GM23338 (cell line): ENCODE measurements at regions not wholly inside any gene's neighbourhood (a gene's known extent, or its start where the extent isn't known, plus 50 kb on each side); places are given as distances from the start of the nearest gene placed in this dataset.
A peak's percentile ranks its signal among the peaks of the same experiment; 100 is the strongest.

ENCODE experiments used
- ATAC-seq: fragments of 200-7000 bp; cut with Tn5 transposase; 3 replicates; pipeline ENCODE4 v1.9.1; 2020
- DNase-seq: peaks from one replicate; pipeline ENCODE4 v3.0.0-alpha.2; 2015; ENCODE audit warnings: low spot score
- H2AFZ ChIP-seq: fragments of 200-600 bp; sonication (generic); 2 replicates; pipeline ENCODE4 v1.8.0; 2016; ENCODE audit warnings: antibody characterized with exemption, mild to moderate bottlenecking, moderate library complexity
- H3F3A ChIP-seq: fragments of 200-600 bp; sonication (generic); replicated peaks from 2 replicates; pipeline ENCODE4 v1.8.0; 2017; ENCODE audit warnings: antibody characterized with exemption, mixed run types, low read depth
- H3K27ac ChIP-seq: fragments of 200-600 bp; sonication (generic); 2 replicates; pipeline ENCODE4 v1.6.1; 2016; ENCODE audit warnings: low read depth
- H3K27me3 ChIP-seq: fragments of 200-600 bp; sonication (generic); 2 replicates; pipeline ENCODE4 v1.8.0; 2016; ENCODE audit warnings: mild to moderate bottlenecking, mixed run types, moderate library complexity; ENCODE audit not compliant: insufficient read depth
- H3K36me3 ChIP-seq: fragments of 200-600 bp; sonication (generic); 2 replicates; pipeline ENCODE4 v1.8.0; 2016; ENCODE audit warnings: mild to moderate bottlenecking; ENCODE audit not compliant: insufficient read depth
- H3K4me1 ChIP-seq: fragments of 200-600 bp; sonication (generic); 2 replicates; pipeline ENCODE4 v1.8.0; 2016; ENCODE audit warnings: mild to moderate bottlenecking, moderate library complexity; ENCODE audit not compliant: insufficient read depth
- H3K4me2 ChIP-seq: fragments of 200-600 bp; sonication (generic); 2 replicates; pipeline ENCODE4 v1.7.1; 2017; ENCODE audit warnings: mixed run types
- H3K4me3 ChIP-seq: fragments of 200-600 bp; sonication (generic); 2 replicates; pipeline ENCODE4 v1.6.1; 2016; ENCODE audit warnings: mixed run types
- H3K79me2 ChIP-seq: fragments of 200-600 bp; sonication (generic); replicated peaks from 2 replicates; pipeline ENCODE4 v1.8.0; 2017; ENCODE audit warnings: mild to moderate bottlenecking; ENCODE audit not compliant: insufficient read depth
- H3K9me2 ChIP-seq: fragments of 200-600 bp; sonication (generic); 2 replicates; pipeline ENCODE4 v1.8.0; 2017; ENCODE audit not compliant: insufficient read depth
- H4K20me1 ChIP-seq: fragments of 200-600 bp; sonication (generic); replicated peaks from 2 replicates; pipeline ENCODE4 v1.8.0; 2017; ENCODE audit warnings: mild to moderate bottlenecking; ENCODE audit not compliant: insufficient read depth
- H3K27ac Mint-ChIP-seq: 2 replicates; pipeline ENCODE4 v1.8.0; 2020; ENCODE audit warnings: inconsistent platforms, mild to moderate bottlenecking, moderate library complexity, mixed read lengths
- H3K27me3 Mint-ChIP-seq: 3 replicates; pipeline ENCODE4 v1.8.0; 2022; ENCODE audit warnings: low read depth, mild to moderate bottlenecking, moderate library complexity, mixed read lengths, inconsistent platforms; ENCODE audit not compliant: insufficient read depth, poor library complexity
- H3K36me3 Mint-ChIP-seq: 3 replicates; pipeline ENCODE4 v1.8.0; 2021; ENCODE audit warnings: low read depth, mild to moderate bottlenecking, inconsistent platforms, moderate library complexity, mixed read lengths
- H3K4me1 Mint-ChIP-seq: 3 replicates; pipeline ENCODE4 v1.8.0; 2020; ENCODE audit warnings: mild to moderate bottlenecking, inconsistent platforms, mixed read lengths
- H3K4me3 Mint-ChIP-seq: 3 replicates; pipeline ENCODE4 v1.8.0; 2021; ENCODE audit warnings: moderate library complexity, mild to moderate bottlenecking, inconsistent platforms, mixed read lengths
- H3K9me3 Mint-ChIP-seq: 3 replicates; pipeline ENCODE4 v1.8.0; 2020; ENCODE audit warnings: moderate library complexity, mild to moderate bottlenecking, inconsistent platforms, mixed read lengths
- CREB1 ChIP-seq: fragments of 250-450 bp; sonication (Bioruptor Pico); IDR thresholded peaks from 2 replicates; pipeline ENCODE4 v1.5.0; 2020; ENCODE audit warnings: low read depth, mild to moderate bottlenecking, moderate library complexity
- CTCF ChIP-seq, 2 experiments: fragments of 200-600 bp in 1 of 2; sonication (generic) in 1 of 2; conservative IDR thresholded peaks; 2 replicates each; pipeline versions ENCODE4 v1.5.1 to v1.6.1; 2016 to 2017; ENCODE audit warnings: antibody characterized with exemption in 2 of 2, low read depth in 2 of 2, mild to moderate bottlenecking in 2 of 2, moderate library complexity in 1 of 2
- ETS1 ChIP-seq: IDR thresholded peaks from 2 replicates; pipeline ENCODE4 v1.6.1; 2016; ENCODE audit warnings: antibody characterized with exemption
- EZH2 ChIP-seq: fragments of 200-600 bp; sonication (generic); IDR thresholded peaks from one replicate; pipeline ENCODE4 v1.8.0; 2017; ENCODE audit warnings: antibody characterized with exemption, mild to moderate bottlenecking, low read depth; ENCODE audit not compliant: unreplicated experiment
- EZH2phosphoT487 ChIP-seq: fragments of 200-600 bp; sonication (generic); IDR thresholded peaks from one replicate; pipeline ENCODE4 v1.8.1; 2018; ENCODE audit warnings: antibody characterized with exemption; ENCODE audit not compliant: unreplicated experiment
- JUNB ChIP-seq: IDR thresholded peaks from one replicate; pipeline ENCODE4 v1.6.1; 2016; ENCODE audit warnings: antibody characterized with exemption; ENCODE audit not compliant: unreplicated experiment
- NANOG ChIP-seq: IDR thresholded peaks from 2 replicates; pipeline ENCODE4 v1.6.1; 2016; ENCODE audit warnings: antibody characterized with exemption, borderline replicate concordance
- POLR2AphosphoS5 ChIP-seq: IDR thresholded peaks from 2 replicates; pipeline ENCODE4 v1.6.1; 2016; ENCODE audit warnings: antibody characterized with exemption, low read depth
- REST ChIP-seq: IDR thresholded peaks from one replicate; pipeline ENCODE4 v1.6.1; 2018; ENCODE audit warnings: antibody characterized with exemption; ENCODE audit not compliant: unreplicated experiment
- STAT1 ChIP-seq: IDR thresholded peaks from one replicate; pipeline ENCODE4 v1.6.1; 2016; ENCODE audit warnings: antibody characterized with exemption; ENCODE audit not compliant: unreplicated experiment
- ZNF114 ChIP-seq: fragments of 250-450 bp; sonication (Bioruptor Pico); IDR thresholded peaks from 2 replicates; pipeline ENCODE4 v1.5.0; 2020; ENCODE audit warnings: mild to moderate bottlenecking, moderate library complexity
- ZNF331 ChIP-seq: fragments of 250-450 bp; sonication (Bioruptor Pico); IDR thresholded peaks from 2 replicates; pipeline ENCODE4 v1.5.0; 2020; ENCODE audit warnings: low read depth, mild to moderate bottlenecking, moderate library complexity
- ZNF462 ChIP-seq: fragments of 250-450 bp; sonication (Bioruptor Pico); IDR thresholded peaks from 2 replicates; pipeline ENCODE4 v1.5.0; 2020; ENCODE audit warnings: mild to moderate bottlenecking, moderate library complexity

- Mint-ChIP-seq H3K4me3 (no peak overlapping the region), H3K27ac (peak overlapping the region; percentile 21; the same call in 1 of the 2 replicates), H3K4me1 (peaks cover 12% of the 10 kb centered on the region), H3K9me3 (no peaks in the 10 kb centered on the region), H3K27me3 (peaks cover 3% of the 10 kb centered on the region), H3K36me3 (no peaks in the 10 kb centered on the region)
- no peaks in the 10 kb centered on the region for H3F3A ChIP-seq
- no peaks in the 10 kb centered on the region for H3K27me3 ChIP-seq
- no peaks in the 10 kb centered on the region for H3K79me2 ChIP-seq
- H3K27ac ChIP-seq = no peak overlapping the region
- H3K36me3 ChIP-seq = no peaks in the 10 kb centered on the region
- TF ChIP-seq ZNF331 = no peak
- no peak for TF ChIP-seq STAT1
- TF ChIP-seq JUNB = no peak
- TF ChIP-seq EZH2 = no peak
- no peak for TF ChIP-seq ETS1
- TF ChIP-seq CREB1 (CRISPR knock-in tag) = no peak
- no peak for TF ChIP-seq NANOG
- TF ChIP-seq POLR2AphosphoS5 = no peak
- TF ChIP-seq CTCF (conservative IDR thresholded peaks at IDR 0.05; ENCODE audit: low read depth in 2 of 2) = no peak
- TF ChIP-seq REST = no peak
- no peak for TF ChIP-seq EZH2phosphoT487
- TF ChIP-seq ZNF462 = no peak
- TF ChIP-seq ZNF114 = no peak
- no peak overlapping the region for H3K4me3 ChIP-seq
- peaks cover 10% of the 10 kb centered on the region for H3K9me2 ChIP-seq
- no peak for ATAC-seq
- no peaks in the 10 kb centered on the region for H4K20me1 ChIP-seq
- peaks cover 12% of the 10 kb centered on the region; the same call in 1 of the 2 replicates for H3K4me1 ChIP-seq
- no peak for DNase-seq
- H3K4me2 ChIP-seq = no peak overlapping the region
- peak overlapping the region; percentile 2; the same call in 1 of the 2 replicates for H2AFZ ChIP-seq
Measured at GRCh38 chr18:42230636-42231035, 275.6 kb downstream of the PIK3C3 start.
